A549 (cell line): ENCODE measurements at regions not wholly inside any gene's neighbourhood (a gene's known extent, or its start where the extent isn't known, plus 50 kb on each side); places are given as distances from the start of the nearest gene placed in this dataset.
A peak's percentile ranks its signal among the peaks of the same experiment; 100 is the strongest.

ENCODE experiments used
- ATAC-seq, 2 experiments: fragments of 200-7000 bp in 1 of 2; fragments of >200 bp in 1 of 2; cut with Nextera tagmentation in 1 of 2; cut with Tn5 transposase in 1 of 2; 3 replicates each; pipeline versions ENCODE4 v1.8.0 to v1.9.1; 2018 to 2020; ENCODE audit warnings: mild to moderate bottlenecking in 1 of 2, moderate library complexity in 1 of 2
- CTCF ChIA-PET: fragments of 300-600 bp; sonication (Branson Sonifier 250); formaldehyde crosslinking; extraction: SDS; loops from one replicate; lab custom pipeline; 2021; ENCODE audit warnings: antibody characterized with exemption, inconsistent platforms; lab: Yijun Ruan, JAX
- POLR2A ChIA-PET: fragments of 350-600 bp; formaldehyde crosslinking; extraction: SDS; loops from one replicate; lab custom pipeline; 2021; ENCODE audit warnings: antibody characterized with exemption, inconsistent platforms; lab: Yijun Ruan, JAX
- DNase-seq, 2 experiments: peaks; one replicate each; pipeline versions ENCODE4 v3.0.0 to v3.0.0-alpha.2; 2011 to 2016; ENCODE audit warnings: low read depth in 1 of 2, low spot score in 1 of 2
- FAIRE-seq: peaks from 2 replicates; lab custom pipeline; 2011; peaks lifted over from hg19 to GRCh38; lab: Jason Lieb, UNC
- H3K27ac ChIP-seq, 2 experiments: fragments of >200 bp; sonication (Bioruptor Twin); formaldehyde crosslinking; 3 replicates each; pipeline ENCODE4 v1.5.1; 2016 to 2017
- H3K4me1 ChIP-seq: fragments of >200 bp; sonication (Bioruptor Twin); formaldehyde crosslinking; 3 replicates; pipeline ENCODE4 v1.6.1; 2016
- H3K4me2 ChIP-seq: fragments of >200 bp; sonication (Bioruptor Twin); formaldehyde crosslinking; 3 replicates; pipeline ENCODE4 v1.6.1; 2016
- H3K4me3 ChIP-seq: fragments of >200 bp; sonication (Bioruptor Twin); formaldehyde crosslinking; 3 replicates; pipeline ENCODE4 v1.5.1; 2016
- H3K9me3 ChIP-seq: fragments of >200 bp; sonication (Bioruptor Twin); formaldehyde crosslinking; 3 replicates; pipeline ENCODE4 v1.6.1; 2016
- BHLHE40 ChIP-seq: IDR thresholded peaks from 2 replicates; pipeline ENCODE4 v1.6.1; 2012; ENCODE audit warnings: low read depth, low read length, inconsistent platforms
- CHD2 ChIP-seq: fragments of 150-350 bp; IDR thresholded peaks from 2 replicates; pipeline ENCODE4 v1.6.1; 2014; ENCODE audit warnings: low read length; ENCODE audit not compliant: partially characterized antibody
- CHD4 ChIP-seq: fragments of 200-600 bp; sonication (generic); IDR thresholded peaks from 2 replicates; pipeline ENCODE4 v1.6.1; 2016; ENCODE audit warnings: antibody characterized with exemption, mild to moderate bottlenecking, borderline replicate concordance
- E2F6 ChIP-seq: IDR thresholded peaks from 2 replicates; pipeline ENCODE4 v1.6.1; 2012; ENCODE audit warnings: low read depth, borderline replicate concordance
- EHMT2 ChIP-seq: fragments of 200-600 bp; sonication (generic); IDR thresholded peaks from 2 replicates; pipeline ENCODE4 v1.6.1; 2016; ENCODE audit warnings: antibody characterized with exemption, low read depth, mild to moderate bottlenecking, moderate library complexity
- FOSL2 ChIP-seq, 2 experiments: fragments of 450-650 bp in 1 of 2; fragments of >200 bp in 1 of 2; sonication (Bioruptor Twin) in 1 of 2; formaldehyde crosslinking; IDR thresholded peaks; 2 replicates each; pipeline versions ENCODE4 v1.5.0 to v1.6.1; 2016 to 2020; ENCODE audit warnings: mild to moderate bottlenecking in 1 of 2, moderate library complexity in 1 of 2
- HOXB13 ChIP-seq: fragments of 250-450 bp; sonication (Bioruptor Pico); IDR thresholded peaks from 2 replicates; pipeline ENCODE4 v1.5.0; 2020; ENCODE audit warnings: low read depth, mild to moderate bottlenecking, moderate library complexity
- JUNB ChIP-seq: fragments of >200 bp; sonication (Bioruptor Twin); formaldehyde crosslinking; IDR thresholded peaks from 2 replicates; pipeline ENCODE4 v1.6.1; 2016
- MYC ChIP-seq: IDR thresholded peaks from 2 replicates; pipeline ENCODE4 v1.6.1; 2012; ENCODE audit warnings: mild to moderate bottlenecking, inconsistent platforms, low read length, improper control_type of control experiment, borderline replicate concordance
- NPAS2 ChIP-seq: fragments of 250-450 bp; sonication (Bioruptor Pico); IDR thresholded peaks from 2 replicates; pipeline ENCODE4 v1.8.0; 2022; ENCODE audit warnings: mild to moderate bottlenecking, moderate library complexity, borderline replicate concordance
- NR3C1 ChIP-seq: fragments of >200 bp; sonication (Bioruptor Twin); formaldehyde crosslinking; IDR thresholded peaks from 3 replicates; pipeline ENCODE4 v1.6.1; 2017
- RCOR1 ChIP-seq: fragments of 150-350 bp; IDR thresholded peaks from 2 replicates; pipeline ENCODE4 v1.6.1; 2014; ENCODE audit warnings: antibody characterized with exemption, low read length, low read depth
- SREBF2 ChIP-seq: fragments of 450-650 bp; IDR thresholded peaks from 2 replicates; pipeline ENCODE4 v1.6.1; 2014; ENCODE audit warnings: mild to moderate bottlenecking, moderate library complexity
- TP53 ChIP-seq: fragments of 250-450 bp; sonication (Bioruptor Pico); IDR thresholded peaks from 2 replicates; pipeline ENCODE4 v1.5.0; 2021; ENCODE audit warnings: mild to moderate bottlenecking, moderate library complexity
- USF2 ChIP-seq: fragments of 450-650 bp; IDR thresholded peaks from 2 replicates; pipeline ENCODE4 v1.6.1; 2014; ENCODE audit warnings: antibody characterized with exemption
- ZFP36 ChIP-seq: fragments of 450-650 bp; IDR thresholded peaks from 2 replicates; pipeline ENCODE4 v1.6.1; 2014; ENCODE audit warnings: borderline replicate concordance; ENCODE audit not compliant: partially characterized antibody
- WGBS: methylation state at CpG from one replicate; pipeline ENCODE4 v1.1.6; 2017; ENCODE audit errors: missing lambda C conversion rate; 5-methylcytosine and 5-hydroxymethylcytosine counted together
- TF ChIP-seq, protein P1 (sequence below): IDR thresholded peaks from 2 replicates; pipeline ENCODE4 v1.6.1; 2012
- TF ChIP-seq, protein P2 (sequence below): fragments of >200 bp; sonication (Bioruptor Twin); formaldehyde crosslinking; IDR thresholded peaks from 2 replicates; pipeline ENCODE4 v1.6.1; 2016
- TF ChIP-seq, protein P3 (sequence below): fragments of 200-600 bp; sonication (generic); IDR thresholded peaks from 2 replicates; pipeline ENCODE4 v1.6.1; 2016; ENCODE audit warnings: antibody characterized with exemption, mild to moderate bottlenecking, moderate library complexity

- TF ChIP-seq USF2 (no peak), CHD4 (no peak), HOXB13 (CRISPR knock-in tag) (no peak)
Observed at GRCh38 chr16:85176541-85177447, 64.5 kb upstream of the CIBAR2 start (continued).

- CTCF ChIA-PET, result interaction anchor here (1.2 to 3.9 kb wide), 4 partner anchors 15 to 75 kb away, joined by 4 to 18 read pairs (median 4); no protein-coding TSS in a partner anchor
- FAIRE-seq, result no peak
Observed at GRCh38 chr16:85177448-85177846, 65.2 kb upstream of the CIBAR2 start.

GRCh38 chr16:85178006-85178591 lies 65.8 kb upstream of the CIBAR2 start:
- FAIRE-seq (no peak), ATAC-seq (no peak), DNase-seq (no peak)
- H3K4me2 ChIP-seq, result no peak overlapping the region
- H3K9me3 ChIP-seq, result no peaks in the 10 kb centered on the region
- H3K27ac ChIP-seq, result no peak overlapping the region
- POLR2A ChIA-PET, result no interaction called here
- no peak for TF ChIP-seq EHMT2
- peak; percentile 78 for TF ChIP-seq ZFP36
- CTCF ChIA-PET, result interaction anchor here (1.2 to 3.9 kb wide), 2 partner anchors 63 to 75 kb away, joined by 4 to 18 read pairs; no protein-coding TSS in a partner anchor
- WGBS, result 84% methylated on average over 12 of the region's 14 CpGs
- H3K4me1 ChIP-seq, result peaks cover 23% of the 10 kb centered on the region
- no peak overlapping the region for H3K4me3 ChIP-seq

More at GRCh38 chr16:85177448-85177846, 65.2 kb upstream of the CIBAR2 start:
- POLR2A ChIA-PET, result no interaction called here
- Histone ChIP-seq H3K4me3 (no peak overlapping the region), H3K27ac (no peak overlapping the region), H3K9me3 (no peaks in the 10 kb centered on the region), H3K4me2 (no peak overlapping the region), H3K4me1 (peaks cover 29% of the 10 kb centered on the region)
- DNase-seq (no peak), ATAC-seq (no peak)
- TF ChIP-seq, protein P1, sequence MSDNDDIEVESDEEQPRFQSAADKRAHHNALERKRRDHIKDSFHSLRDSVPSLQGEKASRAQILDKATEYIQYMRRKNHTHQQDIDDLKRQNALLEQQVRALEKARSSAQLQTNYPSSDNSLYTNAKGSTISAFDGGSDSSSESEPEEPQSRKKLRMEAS, result no peak
- TF ChIP-seq JUNB, result no peak
- no peak for TF ChIP-seq NPAS2 (CRISPR knock-in tag)
- TF ChIP-seq MYC, result no peak
- no peak for TF ChIP-seq RCOR1
- TF ChIP-seq BHLHE40, result no peak
- 82% methylated on average over 10 of the region's 10 CpGs for WGBS

GRCh38 chr16:85178596-85178995 lies 66.3 kb upstream of the CIBAR2 start:
- no peak for DNase-seq
- FAIRE-seq, result no peak
- 88% methylated on average over 8 of the region's 11 CpGs for WGBS
- Histone ChIP-seq H3K4me1 (peaks cover 18% of the 10 kb centered on the region), H3K4me2 (no peak overlapping the region), H3K27ac (no peak overlapping the region), H3K4me3 (no peak overlapping the region), H3K9me3 (0 out of 3 replicates have a peak, but pooled peaks cover 2% of the 10 kb centered on the region)
- TF ChIP-seq CHD2 (no peak), E2F6 (no peak), MYC (no peak), SREBF2 (no peak), FOSL2 (IDR thresholded peaks at IDR 0.05) (no peak), FOSL2 (CRISPR knock-in tag; IDR thresholded peaks at IDR 0.05) (no peak), HOXB13 (CRISPR knock-in tag) (no peak), CHD4 (no peak), JUNB (no peak), BHLHE40 (no peak), NR3C1 (no peak), TP53 (CRISPR knock-in tag) (no peak)
- TF ChIP-seq, protein P2, sequence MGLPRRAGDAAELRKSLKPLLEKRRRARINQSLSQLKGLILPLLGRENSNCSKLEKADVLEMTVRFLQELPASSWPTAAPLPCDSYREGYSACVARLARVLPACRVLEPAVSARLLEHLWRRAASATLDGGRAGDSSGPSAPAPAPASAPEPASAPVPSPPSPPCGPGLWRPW, result no peak
- TF ChIP-seq, protein P3, sequence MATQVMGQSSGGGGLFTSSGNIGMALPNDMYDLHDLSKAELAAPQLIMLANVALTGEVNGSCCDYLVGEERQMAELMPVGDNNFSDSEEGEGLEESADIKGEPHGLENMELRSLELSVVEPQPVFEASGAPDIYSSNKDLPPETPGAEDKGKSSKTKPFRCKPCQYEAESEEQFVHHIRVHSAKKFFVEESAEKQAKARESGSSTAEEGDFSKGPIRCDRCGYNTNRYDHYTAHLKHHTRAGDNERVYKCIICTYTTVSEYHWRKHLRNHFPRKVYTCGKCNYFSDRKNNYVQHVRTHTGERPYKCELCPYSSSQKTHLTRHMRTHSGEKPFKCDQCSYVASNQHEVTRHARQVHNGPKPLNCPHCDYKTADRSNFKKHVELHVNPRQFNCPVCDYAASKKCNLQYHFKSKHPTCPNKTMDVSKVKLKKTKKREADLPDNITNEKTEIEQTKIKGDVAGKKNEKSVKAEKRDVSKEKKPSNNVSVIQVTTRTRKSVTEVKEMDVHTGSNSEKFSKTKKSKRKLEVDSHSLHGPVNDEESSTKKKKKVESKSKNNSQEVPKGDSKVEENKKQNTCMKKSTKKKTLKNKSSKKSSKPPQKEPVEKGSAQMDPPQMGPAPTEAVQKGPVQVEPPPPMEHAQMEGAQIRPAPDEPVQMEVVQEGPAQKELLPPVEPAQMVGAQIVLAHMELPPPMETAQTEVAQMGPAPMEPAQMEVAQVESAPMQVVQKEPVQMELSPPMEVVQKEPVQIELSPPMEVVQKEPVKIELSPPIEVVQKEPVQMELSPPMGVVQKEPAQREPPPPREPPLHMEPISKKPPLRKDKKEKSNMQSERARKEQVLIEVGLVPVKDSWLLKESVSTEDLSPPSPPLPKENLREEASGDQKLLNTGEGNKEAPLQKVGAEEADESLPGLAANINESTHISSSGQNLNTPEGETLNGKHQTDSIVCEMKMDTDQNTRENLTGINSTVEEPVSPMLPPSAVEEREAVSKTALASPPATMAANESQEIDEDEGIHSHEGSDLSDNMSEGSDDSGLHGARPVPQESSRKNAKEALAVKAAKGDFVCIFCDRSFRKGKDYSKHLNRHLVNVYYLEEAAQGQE, result no peak
- CTCF ChIA-PET, result interaction anchor here (1.2 to 3.9 kb wide), 2 partner anchors 64 to 74 kb away, joined by 4 to 18 read pairs; no protein-coding TSS in a partner anchor
- no peak for ATAC-seq
- POLR2A ChIA-PET, result no interaction called here
